Esophagus muscularis mucosa (tissue), 3 donors: ENCODE measurements at regions not wholly inside any gene's neighbourhood (a gene's known extent, or its start where the extent isn't known, plus 50 kb on each side); places are given as distances from the start of the nearest gene placed in this dataset.

Experiments
- POLR2AphosphoS5 ChIP-seq, 2 donors: sonication (generic); formaldehyde crosslinking; IDR thresholded peaks; one replicate each; pipeline ENCODE4 v1.6.1; 2017; ENCODE audit warnings: antibody characterized with exemption in 2 of 2
- TF ChIP-seq, protein P1 (sequence below), 3 experiments: fragments of 200-600 bp in 2 of 3; fragments of 450-650 bp in 1 of 3; sonication (generic) in 2 of 3; IDR thresholded peaks; one replicate each; pipeline ENCODE4 v1.5.1; 2017 to 2019; ENCODE audit warnings: antibody characterized with exemption in 3 of 3, mild to moderate bottlenecking in 2 of 3, moderate library complexity in 1 of 3

DNA sequence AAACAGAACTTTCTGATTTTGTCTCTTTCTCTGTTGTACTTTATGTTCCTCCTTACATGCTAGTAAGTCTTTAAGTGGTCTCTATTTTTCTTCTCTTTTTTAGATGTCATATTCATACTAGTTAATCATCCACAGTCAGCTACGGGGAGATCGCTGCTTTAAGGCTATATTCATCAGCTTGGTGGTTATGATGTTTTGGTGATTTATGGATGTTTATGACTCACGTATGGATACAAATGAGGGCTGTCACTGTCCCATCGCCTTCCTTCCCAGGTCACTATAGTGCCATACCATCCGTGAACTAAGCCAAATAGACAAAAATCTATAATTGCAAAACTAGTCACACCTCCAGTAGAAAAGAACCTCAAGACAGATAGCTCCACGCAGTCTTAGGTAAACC is 296.8 kb upstream of the AADAT start:
- TF ChIP-seq, protein P1, sequence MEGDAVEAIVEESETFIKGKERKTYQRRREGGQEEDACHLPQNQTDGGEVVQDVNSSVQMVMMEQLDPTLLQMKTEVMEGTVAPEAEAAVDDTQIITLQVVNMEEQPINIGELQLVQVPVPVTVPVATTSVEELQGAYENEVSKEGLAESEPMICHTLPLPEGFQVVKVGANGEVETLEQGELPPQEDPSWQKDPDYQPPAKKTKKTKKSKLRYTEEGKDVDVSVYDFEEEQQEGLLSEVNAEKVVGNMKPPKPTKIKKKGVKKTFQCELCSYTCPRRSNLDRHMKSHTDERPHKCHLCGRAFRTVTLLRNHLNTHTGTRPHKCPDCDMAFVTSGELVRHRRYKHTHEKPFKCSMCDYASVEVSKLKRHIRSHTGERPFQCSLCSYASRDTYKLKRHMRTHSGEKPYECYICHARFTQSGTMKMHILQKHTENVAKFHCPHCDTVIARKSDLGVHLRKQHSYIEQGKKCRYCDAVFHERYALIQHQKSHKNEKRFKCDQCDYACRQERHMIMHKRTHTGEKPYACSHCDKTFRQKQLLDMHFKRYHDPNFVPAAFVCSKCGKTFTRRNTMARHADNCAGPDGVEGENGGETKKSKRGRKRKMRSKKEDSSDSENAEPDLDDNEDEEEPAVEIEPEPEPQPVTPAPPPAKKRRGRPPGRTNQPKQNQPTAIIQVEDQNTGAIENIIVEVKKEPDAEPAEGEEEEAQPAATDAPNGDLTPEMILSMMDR (IDR thresholded peaks at IDR 0.05): no peak
- TF ChIP-seq POLR2AphosphoS5 (IDR thresholded peaks at IDR 0.05): no peak
